A549 (cell line): ENCODE measurements at regions not wholly inside any gene's neighbourhood (a gene's known extent, or its start where the extent isn't known, plus 50 kb on each side); places are given as distances from the start of the nearest gene placed in this dataset.

Experiments
- ATAC-seq, 2 experiments: fragments of 200-7000 bp in 1 of 2; fragments of >200 bp in 1 of 2; cut with Nextera tagmentation in 1 of 2; cut with Tn5 transposase in 1 of 2; 3 replicates each; pipeline versions ENCODE4 v1.8.0 to v1.9.1; 2018 to 2020; ENCODE audit warnings: mild to moderate bottlenecking in 1 of 2, moderate library complexity in 1 of 2
- CTCF ChIA-PET: fragments of 300-600 bp; sonication (Branson Sonifier 250); formaldehyde crosslinking; extraction: SDS; loops from one replicate; lab custom pipeline; 2021; ENCODE audit warnings: antibody characterized with exemption, inconsistent platforms; lab: Yijun Ruan, JAX
- POLR2A ChIA-PET: fragments of 350-600 bp; formaldehyde crosslinking; extraction: SDS; loops from one replicate; lab custom pipeline; 2021; ENCODE audit warnings: antibody characterized with exemption, inconsistent platforms; lab: Yijun Ruan, JAX
- DNase-seq, 2 experiments: peaks; one replicate each; pipeline versions ENCODE4 v3.0.0 to v3.0.0-alpha.2; 2011 to 2016; ENCODE audit warnings: low read depth in 1 of 2, low spot score in 1 of 2
- FAIRE-seq: peaks from 2 replicates; lab custom pipeline; 2011; peaks lifted over from hg19 to GRCh38; lab: Jason Lieb, UNC
- H3K27ac ChIP-seq, 2 experiments: fragments of >200 bp; sonication (Bioruptor Twin); formaldehyde crosslinking; 3 replicates each; pipeline ENCODE4 v1.5.1; 2016 to 2017
- H3K4me1 ChIP-seq: fragments of >200 bp; sonication (Bioruptor Twin); formaldehyde crosslinking; 3 replicates; pipeline ENCODE4 v1.6.1; 2016
- H3K4me2 ChIP-seq: fragments of >200 bp; sonication (Bioruptor Twin); formaldehyde crosslinking; 3 replicates; pipeline ENCODE4 v1.6.1; 2016
- H3K4me3 ChIP-seq: fragments of >200 bp; sonication (Bioruptor Twin); formaldehyde crosslinking; 3 replicates; pipeline ENCODE4 v1.5.1; 2016
- H3K9me3 ChIP-seq: fragments of >200 bp; sonication (Bioruptor Twin); formaldehyde crosslinking; 3 replicates; pipeline ENCODE4 v1.6.1; 2016
- ATOH8 ChIP-seq: fragments of 250-450 bp; sonication (Bioruptor Pico); IDR thresholded peaks from 2 replicates; pipeline ENCODE4 v1.5.0; 2020; ENCODE audit warnings: low read depth, mild to moderate bottlenecking, moderate library complexity
- BCL3 ChIP-seq: fragments of >200 bp; sonication (Bioruptor Twin); formaldehyde crosslinking; IDR thresholded peaks from 3 replicates; pipeline ENCODE4 v1.6.1; 2016
- CBX2 ChIP-seq: fragments of 200-600 bp; sonication (generic); IDR thresholded peaks from 2 replicates; pipeline ENCODE4 v1.6.1; 2016; ENCODE audit warnings: low read depth, mild to moderate bottlenecking, borderline replicate concordance
- CBX8 ChIP-seq: fragments of 200-600 bp; sonication (generic); IDR thresholded peaks from 2 replicates; pipeline ENCODE4 v1.6.1; 2016
- CEBPB ChIP-seq, 2 experiments: fragments of >200 bp in 1 of 2; sonication (Bioruptor Twin) in 1 of 2; formaldehyde crosslinking in 1 of 2; IDR thresholded peaks; 2 replicates each; pipeline ENCODE4 v1.6.1; 2012 to 2016
- CHD4 ChIP-seq: fragments of 200-600 bp; sonication (generic); IDR thresholded peaks from 2 replicates; pipeline ENCODE4 v1.6.1; 2016; ENCODE audit warnings: antibody characterized with exemption, mild to moderate bottlenecking, borderline replicate concordance
- E2F6 ChIP-seq: IDR thresholded peaks from 2 replicates; pipeline ENCODE4 v1.6.1; 2012; ENCODE audit warnings: low read depth, borderline replicate concordance
- EHF ChIP-seq: fragments of 250-450 bp; sonication (Bioruptor Pico); IDR thresholded peaks from 2 replicates; pipeline ENCODE4 v1.5.0; 2020; ENCODE audit warnings: mild to moderate bottlenecking
- EHMT2 ChIP-seq: fragments of 200-600 bp; sonication (generic); IDR thresholded peaks from 2 replicates; pipeline ENCODE4 v1.6.1; 2016; ENCODE audit warnings: antibody characterized with exemption, low read depth, mild to moderate bottlenecking, moderate library complexity
- ESRRA ChIP-seq: fragments of 150-350 bp; IDR thresholded peaks from 2 replicates; pipeline ENCODE4 v1.6.1; 2014; ENCODE audit warnings: mild to moderate bottlenecking, low read length, borderline replicate concordance
- FOSB ChIP-seq: fragments of 250-450 bp; sonication (Bioruptor Pico); IDR thresholded peaks from 2 replicates; pipeline ENCODE4 v1.5.0; 2020; ENCODE audit warnings: mild to moderate bottlenecking, moderate library complexity
- HES2 ChIP-seq: fragments of >200 bp; sonication (Bioruptor Twin); formaldehyde crosslinking; IDR thresholded peaks from 2 replicates; pipeline ENCODE4 v1.6.1; 2016
- HEYL ChIP-seq: fragments of 250-450 bp; sonication (Bioruptor Pico); IDR thresholded peaks from 2 replicates; pipeline ENCODE4 v1.8.0; 2021; ENCODE audit warnings: mild to moderate bottlenecking, moderate library complexity
- HMGXB4 ChIP-seq: fragments of 250-450 bp; sonication (Bioruptor Pico); IDR thresholded peaks from 2 replicates; pipeline ENCODE4 v1.5.0; 2021; ENCODE audit warnings: mild to moderate bottlenecking, moderate library complexity, borderline replicate concordance
- JUN ChIP-seq, 2 experiments: fragments of >200 bp; sonication (Bioruptor Twin); formaldehyde crosslinking; IDR thresholded peaks; 2 replicates in 1 of 2; 3 replicates in 1 of 2; pipeline ENCODE4 v1.6.1; 2016 to 2017
- JUNB ChIP-seq: fragments of >200 bp; sonication (Bioruptor Twin); formaldehyde crosslinking; IDR thresholded peaks from 2 replicates; pipeline ENCODE4 v1.6.1; 2016
- KDM1A ChIP-seq: fragments of 200-600 bp; sonication (generic); IDR thresholded peaks from 2 replicates; pipeline ENCODE4 v1.6.1; 2016; ENCODE audit warnings: low read depth, mild to moderate bottlenecking
- KDM5A ChIP-seq: fragments of 200-600 bp; sonication (generic); IDR thresholded peaks from 2 replicates; pipeline ENCODE4 v1.6.1; 2016; ENCODE audit warnings: antibody characterized with exemption, mild to moderate bottlenecking
- MAFK ChIP-seq: fragments of 450-650 bp; IDR thresholded peaks from 2 replicates; pipeline ENCODE4 v1.6.1; 2014; ENCODE audit not compliant: partially characterized antibody
- MAZ ChIP-seq: fragments of 150-350 bp; IDR thresholded peaks from 2 replicates; pipeline ENCODE4 v1.6.1; 2014; ENCODE audit warnings: antibody characterized with exemption, low read depth, low read length, borderline replicate concordance
- MYC ChIP-seq: IDR thresholded peaks from 2 replicates; pipeline ENCODE4 v1.6.1; 2012; ENCODE audit warnings: mild to moderate bottlenecking, inconsistent platforms, low read length, improper control_type of control experiment, borderline replicate concordance
- NFE2L2 ChIP-seq: fragments of 150-350 bp; conservative IDR thresholded peaks from 2 replicates; pipeline ENCODE4 v1.6.1; 2014; ENCODE audit warnings: low read length
- PBX3 ChIP-seq: IDR thresholded peaks from 2 replicates; pipeline ENCODE4 v1.6.1; 2012
- POLR2A ChIP-seq: IDR thresholded peaks from 2 replicates; pipeline ENCODE4 v1.6.1; 2012; ENCODE audit warnings: mild to moderate bottlenecking, low read length
- POLR2AphosphoS2 ChIP-seq: conservative IDR thresholded peaks from 2 replicates; pipeline ENCODE4 v1.6.1; 2012; ENCODE audit warnings: low read length, improper control_type of control experiment, inconsistent platforms
- RFX5 ChIP-seq: fragments of 450-650 bp; IDR thresholded peaks from 2 replicates; pipeline ENCODE4 v1.7.1; 2014; ENCODE audit warnings: antibody characterized with exemption, mild to moderate bottlenecking, moderate library complexity
- SMC3 ChIP-seq: fragments of >200 bp; sonication (Bioruptor Twin); formaldehyde crosslinking; IDR thresholded peaks from 3 replicates; pipeline ENCODE4 v1.6.1; 2018; ENCODE audit warnings: inconsistent platforms
- TP53 ChIP-seq: fragments of 250-450 bp; sonication (Bioruptor Pico); IDR thresholded peaks from 2 replicates; pipeline ENCODE4 v1.5.0; 2021; ENCODE audit warnings: mild to moderate bottlenecking, moderate library complexity
- ZC3H11A ChIP-seq: fragments of 450-650 bp; IDR thresholded peaks from 2 replicates; pipeline ENCODE4 v1.6.1; 2014; ENCODE audit warnings: antibody characterized with exemption, mild to moderate bottlenecking
- WGBS: methylation state at CpG from one replicate; pipeline ENCODE4 v1.1.6; 2017; ENCODE audit errors: missing lambda C conversion rate; 5-methylcytosine and 5-hydroxymethylcytosine counted together

- H3K4me2 ChIP-seq: no peak overlapping the region
- WGBS: 38% methylated on average over 7 of the region's 8 CpGs
- no peak for TF ChIP-seq POLR2AphosphoS2
- TF ChIP-seq SMC3: no peak
- no peak for TF ChIP-seq KDM5A
- no peak for TF ChIP-seq EHMT2
- no peak for TF ChIP-seq RFX5
- no peak for TF ChIP-seq MYC
- no peak for DNase-seq
- H3K27ac ChIP-seq: no peak overlapping the region
- ChIA-PET CTCF (interaction anchor here (1.4 kb wide), 1 partner anchor 11 kb away, joined by 4 read pairs; no protein-coding TSS in a partner anchor), POLR2A (no interaction called here)
- no peaks in the 10 kb centered on the region for H3K4me1 ChIP-seq
- no peak for ATAC-seq
- no peaks in the 10 kb centered on the region for H3K9me3 ChIP-seq
- FAIRE-seq: no peak
- H3K4me3 ChIP-seq: no peak overlapping the region
These were observed 196.3 kb downstream of the TTLL7 start for GRCh38 chr1:83802460-83803152.

GRCh38 chr1:83802023-83802422 is 196.9 kb downstream of the TTLL7 start:
- 28% methylated on average over 3 of the region's 3 CpGs for WGBS
- H3K27ac ChIP-seq: no peak overlapping the region
- TF ChIP-seq KDM1A (no peak), FOSB (no peak), HMGXB4 (no peak), PBX3 (no peak), CEBPB (IDR thresholded peaks at IDR 0.05) (no peak), CHD4 (no peak), E2F6 (no peak)
- no peak for DNase-seq
- H3K4me1 ChIP-seq: no peaks in the 10 kb centered on the region
- no peaks in the 10 kb centered on the region for H3K9me3 ChIP-seq
- ATAC-seq: no peak
- FAIRE-seq: no peak
- CTCF ChIA-PET: no interaction called here
- no peak overlapping the region for H3K4me2 ChIP-seq
- no peak overlapping the region for H3K4me3 ChIP-seq
- POLR2A ChIA-PET: no interaction called here

GRCh38 chr1:83800066-83800465 is 198.9 kb downstream of the TTLL7 start:
- H3K4me1 ChIP-seq: no peaks in the 10 kb centered on the region
- no peak for TF ChIP-seq SMC3
- no peak for TF ChIP-seq HEYL (CRISPR knock-in tag)
- no peak for TF ChIP-seq JUN (IDR thresholded peaks at IDR 0.05)
- TF ChIP-seq TP53 (CRISPR knock-in tag): no peak
- no peak for TF ChIP-seq MAFK
- TF ChIP-seq HMGXB4: no peak
- no peak for TF ChIP-seq EHF (CRISPR knock-in tag)
- TF ChIP-seq BCL3: no peak
- TF ChIP-seq CBX8: no peak
- no peak for TF ChIP-seq KDM5A
- TF ChIP-seq ATOH8: no peak
- TF ChIP-seq MAZ: no peak
- no peak for TF ChIP-seq POLR2A
- TF ChIP-seq NFE2L2: no peak
- no peak for TF ChIP-seq CBX2
- no peak for TF ChIP-seq HES2
- no peak for TF ChIP-seq KDM1A
- TF ChIP-seq ESRRA: no peak
- no peak for TF ChIP-seq JUNB
- TF ChIP-seq ZC3H11A: no peak
- H3K27ac ChIP-seq: no peak overlapping the region
- DNase-seq (no peak), FAIRE-seq (no peak), ATAC-seq (no peak)
- no peak overlapping the region for H3K4me3 ChIP-seq
- H3K9me3 ChIP-seq: no peaks in the 10 kb centered on the region
- 0% methylated on average over 3 of the region's 3 CpGs for WGBS
- H3K4me2 ChIP-seq: no peak overlapping the region
- CTCF ChIA-PET: no interaction called here
- POLR2A ChIA-PET: no interaction called here
